SK-N-SH (cell line): ENCODE measurements at regions not wholly inside any gene's neighbourhood (a gene's known extent, or its start where the extent isn't known, plus 50 kb on each side); places are given as distances from the start of the nearest gene placed in this dataset.

Experiments used
- CTCF ChIA-PET: fragments of 300-600, 350-600 bp; formaldehyde crosslinking; extraction: SDS; loops from one replicate; lab custom pipeline; 2021; lab: Yijun Ruan, JAX
- POLR2A ChIA-PET: fragments of 350-600 bp; sonication (Branson Sonifier 250); formaldehyde crosslinking; extraction: SDS; loops from one replicate; lab custom pipeline; 2020; ENCODE audit warnings: antibody characterized with exemption, inconsistent platforms; lab: Yijun Ruan, JAX
- DNase-seq: peaks from one replicate; pipeline ENCODE4 v3.0.0; 2012
- H2AFZ ChIP-seq: fragments of 200-600 bp; sonication (generic); 2 replicates; pipeline ENCODE4 v1.8.1; 2016; ENCODE audit warnings: antibody characterized with exemption, mild to moderate bottlenecking, low read depth
- H3F3A ChIP-seq: fragments of 200-600 bp; sonication (generic); replicated peaks from 2 replicates; pipeline ENCODE3; 2016; ENCODE audit warnings: antibody characterized with exemption, mild to moderate bottlenecking; ENCODE audit not compliant: insufficient read depth
- H3K27ac ChIP-seq, 2 experiments: fragments of 200-500 bp in 1 of 2; fragments of 200-600 bp in 1 of 2; sonication (Bioruptor generic) in 1 of 2; sonication (generic), shearing (Covaris generic) in 1 of 2; 2 replicates each; pipeline versions ENCODE4 v1.5.1 to v1.6.1; 2014 to 2016; ENCODE audit warnings: low read depth in 2 of 2, inconsistent platforms in 1 of 2, low read length in 1 of 2, mild to moderate bottlenecking in 1 of 2, mixed read lengths in 1 of 2
- H3K27me3 ChIP-seq: fragments of 200-600 bp; sonication (generic), shearing (Covaris generic); 2 replicates; pipeline ENCODE4 v1.6.1; 2016; ENCODE audit warnings: mixed run types; ENCODE audit not compliant: insufficient read depth
- H3K36me3 ChIP-seq, 2 experiments: fragments of 200-500 bp in 1 of 2; fragments of 200-600 bp in 1 of 2; sonication (Bioruptor generic) in 1 of 2; sonication (generic) in 1 of 2; replicated peaks in 1 of 2; 2 replicates each; pipeline versions ENCODE3 to v1.5.1; 2014 to 2016; ENCODE audit warnings: low read length in 1 of 2, mild to moderate bottlenecking in 1 of 2; ENCODE audit not compliant: insufficient read depth in 2 of 2, control insufficient read depth in 1 of 2
- H3K4me1 ChIP-seq, 2 experiments: fragments of 200-500 bp in 1 of 2; fragments of 200-600 bp in 1 of 2; sonication (Bioruptor generic) in 1 of 2; sonication (generic), shearing (Covaris generic) in 1 of 2; 2 replicates each; pipeline versions ENCODE4 v1.5.1 to v1.6.1; 2014 to 2016; ENCODE audit warnings: low read depth in 1 of 2, low read length in 1 of 2, mixed run types in 1 of 2; ENCODE audit not compliant: insufficient read depth in 2 of 2, control insufficient read depth in 1 of 2
- H3K4me2 ChIP-seq: fragments of 200-600 bp; sonication (generic), shearing (Covaris generic); 2 replicates; pipeline ENCODE4 v1.6.1; 2017; ENCODE audit warnings: mixed run types
- H3K4me3 ChIP-seq, 2 experiments: fragments of 200-500 bp in 1 of 2; fragments of 200-600 bp in 1 of 2; sonication (Bioruptor generic) in 1 of 2; sonication (generic), shearing (Covaris generic) in 1 of 2; 2 replicates each; pipeline versions ENCODE4 v1.5.1 to v1.8.1; 2014 to 2016; ENCODE audit warnings: low read depth in 2 of 2, inconsistent platforms in 1 of 2, low read length in 1 of 2, mild to moderate bottlenecking in 1 of 2, mixed read lengths in 1 of 2, moderate library complexity in 1 of 2
- H3K79me2 ChIP-seq: fragments of 200-600 bp; sonication (generic); 2 replicates; pipeline ENCODE4 v1.8.1; 2017; ENCODE audit warnings: mild to moderate bottlenecking; ENCODE audit not compliant: insufficient read depth
- H3K9ac ChIP-seq: fragments of 200-600 bp; sonication (generic); 2 replicates; pipeline ENCODE4 v1.6.1; 2017; ENCODE audit warnings: mixed run types
- H3K9me2 ChIP-seq: fragments of 200-600 bp; sonication (generic); 2 replicates; pipeline ENCODE4 v1.6.1; 2017; ENCODE audit warnings: mixed run types
- H3K9me3 ChIP-seq: fragments of 200-600 bp; sonication (generic); 2 replicates; pipeline ENCODE4 v1.6.1; 2017; ENCODE audit warnings: mixed run types, mild to moderate bottlenecking, moderate library complexity
- H4K20me1 ChIP-seq: fragments of 200-600 bp; sonication (generic); 2 replicates; pipeline ENCODE4 v1.6.1; 2017; ENCODE audit warnings: mild to moderate bottlenecking, mixed run types; ENCODE audit not compliant: insufficient read depth
- ELF1 ChIP-seq: IDR thresholded peaks from 2 replicates; pipeline ENCODE4 v1.4.0; 2012
- EP300 ChIP-seq, 2 experiments: IDR thresholded peaks; 2 replicates each; pipeline versions ENCODE4 v1.4.0 to v1.6.1; 2012; ENCODE audit warnings: borderline replicate concordance in 1 of 2, low read depth in 1 of 2, low read length in 1 of 2
- EZH2phosphoT487 ChIP-seq: fragments of 200-600 bp; sonication (generic); IDR thresholded peaks from 2 replicates; pipeline ENCODE4 v1.6.1; 2017; ENCODE audit warnings: low read depth, mixed run types, mild to moderate bottlenecking, antibody characterized with exemption, moderate library complexity, borderline replicate concordance
- FOSL2 ChIP-seq: IDR thresholded peaks from 2 replicates; pipeline ENCODE4 v1.4.0; 2012; ENCODE audit warnings: low read depth, mild to moderate bottlenecking, moderate library complexity, borderline replicate concordance
- JUND ChIP-seq: IDR thresholded peaks from 2 replicates; pipeline ENCODE4 v1.4.0; 2012
- MAX ChIP-seq: IDR thresholded peaks from 2 replicates; pipeline ENCODE4 v1.4.0; 2012; ENCODE audit warnings: low read depth
- MEF2A ChIP-seq: IDR thresholded peaks from 2 replicates; pipeline ENCODE4 v1.4.0; 2012; ENCODE audit warnings: low read depth, borderline replicate concordance
- NFIC ChIP-seq: IDR thresholded peaks from 2 replicates; pipeline ENCODE4 v1.4.0; 2012; ENCODE audit warnings: borderline replicate concordance
- PBX3 ChIP-seq: IDR thresholded peaks from 2 replicates; pipeline ENCODE4; 2012
- POLR2AphosphoS5 ChIP-seq: IDR thresholded peaks from 2 replicates; pipeline ENCODE4 v1.6.1; 2012; ENCODE audit warnings: low read depth, low read length
- RCOR1 ChIP-seq: fragments of 150-350 bp; IDR thresholded peaks from 2 replicates; pipeline ENCODE4 v1.6.1; 2017; ENCODE audit warnings: antibody characterized with exemption, low read length
- RFX5 ChIP-seq: IDR thresholded peaks from 2 replicates; pipeline ENCODE4 v1.6.1; 2012; ENCODE audit warnings: mild to moderate bottlenecking, improper control_type of control experiment, low read length
- TAF1 ChIP-seq: IDR thresholded peaks from 2 replicates; pipeline ENCODE4 v1.6.1; 2012; ENCODE audit warnings: low read depth, mild to moderate bottlenecking, low read length, moderate library complexity, borderline replicate concordance
- TCF12 ChIP-seq: IDR thresholded peaks from 2 replicates; pipeline ENCODE4 v1.4.0; 2012
- TEAD4 ChIP-seq: IDR thresholded peaks from 2 replicates; pipeline ENCODE4 v1.4.0; 2012; ENCODE audit warnings: mild to moderate bottlenecking, borderline replicate concordance; ENCODE audit not compliant: insufficient read depth
- USF1 ChIP-seq: IDR thresholded peaks from 2 replicates; pipeline ENCODE4 v1.4.0; 2012; ENCODE audit warnings: low read depth, borderline replicate concordance
- WGBS: methylation state at CpG from one replicate; pipeline ENCODE4 v1.1.6; 2017; ENCODE audit warnings: low lambda C conversion rate; 5-methylcytosine and 5-hydroxymethylcytosine counted together
- TF ChIP-seq, protein P1 (sequence below): fragments of 150-350 bp; IDR thresholded peaks from 2 replicates; pipeline ENCODE4 v1.6.1; 2016; ENCODE audit warnings: mild to moderate bottlenecking, low read depth, low read length

DNA sequence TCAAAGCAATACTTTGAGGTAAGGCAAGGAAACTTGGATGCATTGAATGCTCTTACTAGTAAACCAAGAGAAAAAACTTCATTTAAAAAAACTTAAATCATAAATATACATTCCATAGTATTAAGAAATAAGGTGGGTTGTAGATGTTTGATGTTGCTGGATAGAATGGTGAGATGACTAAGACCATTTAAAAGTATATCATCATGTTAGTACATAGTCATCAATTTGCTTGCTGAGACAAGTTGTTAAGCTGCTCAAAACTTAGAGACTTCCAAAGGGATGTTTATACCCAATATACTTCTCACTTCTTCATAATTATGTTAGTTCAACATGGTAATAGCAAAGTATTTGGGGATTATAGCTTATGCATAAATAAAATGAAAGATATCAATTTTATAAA lies 675.5 kb upstream of the MGAT4C start:
- CTCF ChIA-PET = interaction anchor here (1.1 kb wide), 1 partner anchor 17 kb away, joined by 4 read pairs; no protein-coding TSS in a partner anchor
- Histone ChIP-seq H3F3A (no peaks in the 10 kb centered on the region), H3K36me3 (no peaks in the 10 kb centered on the region), H3K9ac (no peak overlapping the region), H3K9me3 (no peaks in the 10 kb centered on the region; the same call in 1 of the 2 replicates), H3K79me2 (no peaks in the 10 kb centered on the region), H3K27me3 (no peaks in the 10 kb centered on the region), H3K4me3 (no peak overlapping the region), H3K4me1 (no peaks in the 10 kb centered on the region; a peak in 1 of 4 replicates), H4K20me1 (no peaks in the 10 kb centered on the region), H3K27ac (no peak overlapping the region), H3K9me2 (peaks cover 3% of the 10 kb centered on the region; the same call in 1 of the 2 replicates), H3K4me2 (no peak overlapping the region), H2AFZ (no peak overlapping the region)
- POLR2A ChIA-PET = no interaction called here
- DNase-seq = no peak
- TF ChIP-seq MAX = no peak
- TF ChIP-seq, protein P1, sequence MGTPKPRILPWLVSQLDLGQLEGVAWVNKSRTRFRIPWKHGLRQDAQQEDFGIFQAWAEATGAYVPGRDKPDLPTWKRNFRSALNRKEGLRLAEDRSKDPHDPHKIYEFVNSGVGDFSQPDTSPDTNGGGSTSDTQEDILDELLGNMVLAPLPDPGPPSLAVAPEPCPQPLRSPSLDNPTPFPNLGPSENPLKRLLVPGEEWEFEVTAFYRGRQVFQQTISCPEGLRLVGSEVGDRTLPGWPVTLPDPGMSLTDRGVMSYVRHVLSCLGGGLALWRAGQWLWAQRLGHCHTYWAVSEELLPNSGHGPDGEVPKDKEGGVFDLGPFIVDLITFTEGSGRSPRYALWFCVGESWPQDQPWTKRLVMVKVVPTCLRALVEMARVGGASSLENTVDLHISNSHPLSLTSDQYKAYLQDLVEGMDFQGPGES = no peak
- TF ChIP-seq TCF12 = no peak
- TF ChIP-seq TAF1 = no peak
- TF ChIP-seq RCOR1 = no peak
- no peak for TF ChIP-seq EZH2phosphoT487
- no peak for TF ChIP-seq TEAD4
- no peak for TF ChIP-seq USF1
- TF ChIP-seq POLR2AphosphoS5 = no peak
- TF ChIP-seq NFIC = no peak
- no peak for TF ChIP-seq MEF2A
- TF ChIP-seq EP300 (IDR thresholded peaks at IDR 0.05; ENCODE audit: borderline replicate concordance in 1 of 2, low read depth in 1 of 2, low read length in 1 of 2) = no peak
- TF ChIP-seq JUND = no peak

DNA sequence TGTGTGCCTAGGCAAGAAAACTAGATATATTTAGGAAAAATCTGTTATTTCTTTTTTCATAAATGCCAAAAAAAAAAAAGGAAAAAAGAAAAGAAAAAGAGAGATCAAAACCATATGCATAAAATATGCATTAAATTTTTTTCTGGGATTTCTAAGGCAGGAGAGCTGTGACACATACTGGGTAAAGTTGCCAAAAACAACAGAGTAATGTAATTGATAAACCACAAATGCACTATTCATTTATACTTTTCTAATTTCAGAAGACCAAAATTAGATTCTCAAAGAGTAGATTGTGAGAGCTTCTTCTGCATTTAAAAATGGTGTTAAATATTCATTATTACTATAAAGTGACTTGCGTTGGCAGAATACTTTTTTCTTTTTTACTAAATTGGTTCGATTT lies 673.8 kb upstream of the MGAT4C start:
- WGBS = 66% methylated on average over 2 of the region's 2 CpGs

More for the DNA sequence above, 673.8 kb upstream of the MGAT4C start:
- H4K20me1 ChIP-seq = no peaks in the 10 kb centered on the region
- no peak overlapping the region for H3K27ac ChIP-seq
- H3K9me3 ChIP-seq = no peaks in the 10 kb centered on the region
- H3K27me3 ChIP-seq = no peaks in the 10 kb centered on the region
- no peak overlapping the region for H2AFZ ChIP-seq
- CTCF ChIA-PET = interaction anchor here (1.9 kb wide), 1 partner anchor 14 kb away, joined by 4 read pairs; no protein-coding TSS in a partner anchor
- H3F3A ChIP-seq = no peaks in the 10 kb centered on the region
- H3K9ac ChIP-seq = no peak overlapping the region
- H3K4me2 ChIP-seq = no peak overlapping the region
- no peaks in the 10 kb centered on the region for H3K9me2 ChIP-seq
- no peaks in the 10 kb centered on the region for H3K79me2 ChIP-seq
- no peaks in the 10 kb centered on the region for H3K36me3 ChIP-seq
- POLR2A ChIA-PET = no interaction called here
- H3K4me1 ChIP-seq = no peaks in the 10 kb centered on the region; a peak in 1 of 4 replicates
- TF ChIP-seq TEAD4 = peak; percentile 51
- peak; percentile 89 for TF ChIP-seq NFIC
- TF ChIP-seq POLR2AphosphoS5 = peak; percentile 42; the same call in 1 of the 2 replicates
- TF ChIP-seq FOSL2 = peak; percentile 24; the same call in 1 of the 2 replicates
- TF ChIP-seq RFX5 = no peak
- peak; percentile 8 to 65; a peak in 2 of 4 replicates for TF ChIP-seq EP300 (IDR thresholded peaks at IDR 0.05; ENCODE audit: borderline replicate concordance in 1 of 2, low read depth in 1 of 2, low read length in 1 of 2)
- no peak for TF ChIP-seq ELF1
- TF ChIP-seq MAX = no peak
- peak; percentile 88 for TF ChIP-seq TCF12
- TF ChIP-seq MEF2A = peak; percentile 27; the same call in 1 of the 2 replicates
- TF ChIP-seq JUND = peak; percentile 44
- no peak for TF ChIP-seq RCOR1
- peak; percentile 61; the same call in 1 of the 2 replicates for TF ChIP-seq PBX3
- no peak overlapping the region for H3K4me3 ChIP-seq
- DNase-seq = no peak
